ENCODE measurements at regions not wholly inside any gene's neighbourhood (a gene's known extent, or its start where the extent isn't known, plus 50 kb on each side); places are given as distances from the start of the nearest gene placed in this dataset.

DNA sequence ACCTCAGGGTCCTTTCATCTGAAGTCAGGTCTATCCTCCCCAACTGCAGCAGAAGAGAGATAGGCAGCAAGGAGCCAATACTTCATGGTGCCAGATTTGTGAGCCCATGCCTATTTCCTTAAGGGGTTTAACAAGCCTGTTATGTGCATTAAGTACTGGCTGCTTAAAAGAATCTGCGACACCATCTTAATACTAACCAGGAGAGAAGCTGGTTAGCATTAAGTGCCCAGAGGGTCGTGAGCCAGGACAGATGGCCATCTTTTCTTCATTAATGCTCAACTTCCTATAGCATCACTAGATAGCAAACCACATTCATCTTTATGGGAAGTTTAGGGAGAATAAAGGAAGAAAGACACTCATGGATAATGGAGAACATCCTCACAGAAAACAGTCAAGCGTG is 289.1 kb downstream of the ETAA1 start:
- no peak overlapping the region for H3K4me3 ChIP-seq

DNA sequence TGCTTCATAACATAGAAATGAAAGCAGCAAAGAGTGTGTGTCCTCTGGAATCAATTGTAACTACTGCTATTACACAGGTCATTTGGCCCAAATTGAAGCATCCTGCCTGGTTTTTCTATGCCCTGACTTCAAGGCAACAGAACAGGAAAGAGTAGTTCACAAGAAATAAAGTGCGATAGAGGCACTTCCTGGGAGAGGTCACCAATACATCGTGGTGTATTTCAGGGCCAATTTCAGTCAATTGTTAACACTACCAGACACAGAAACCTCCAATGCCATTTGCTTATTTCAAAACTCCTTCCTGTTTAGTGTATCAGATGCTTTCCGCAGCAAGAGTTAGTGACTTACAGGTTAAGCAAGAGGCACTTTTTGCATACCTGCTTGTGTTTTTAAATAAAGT is 292.1 kb downstream of the ETAA1 start:
- no peak for ATAC-seq

More for the DNA sequence above, 289.1 kb downstream of the ETAA1 start:
- Histone ChIP-seq H3K9me3 (no peaks in the 10 kb centered on the region), H3K36me3 (no peaks in the 10 kb centered on the region), H3K27me3 (peaks cover 0 to 4% (median 0%) of the 10 kb centered on the region in 7 donors), H3K27ac (no peak overlapping the region), H3K4me1 (no peaks in the 10 kb centered on the region)
- TF ChIP-seq, protein P1, sequence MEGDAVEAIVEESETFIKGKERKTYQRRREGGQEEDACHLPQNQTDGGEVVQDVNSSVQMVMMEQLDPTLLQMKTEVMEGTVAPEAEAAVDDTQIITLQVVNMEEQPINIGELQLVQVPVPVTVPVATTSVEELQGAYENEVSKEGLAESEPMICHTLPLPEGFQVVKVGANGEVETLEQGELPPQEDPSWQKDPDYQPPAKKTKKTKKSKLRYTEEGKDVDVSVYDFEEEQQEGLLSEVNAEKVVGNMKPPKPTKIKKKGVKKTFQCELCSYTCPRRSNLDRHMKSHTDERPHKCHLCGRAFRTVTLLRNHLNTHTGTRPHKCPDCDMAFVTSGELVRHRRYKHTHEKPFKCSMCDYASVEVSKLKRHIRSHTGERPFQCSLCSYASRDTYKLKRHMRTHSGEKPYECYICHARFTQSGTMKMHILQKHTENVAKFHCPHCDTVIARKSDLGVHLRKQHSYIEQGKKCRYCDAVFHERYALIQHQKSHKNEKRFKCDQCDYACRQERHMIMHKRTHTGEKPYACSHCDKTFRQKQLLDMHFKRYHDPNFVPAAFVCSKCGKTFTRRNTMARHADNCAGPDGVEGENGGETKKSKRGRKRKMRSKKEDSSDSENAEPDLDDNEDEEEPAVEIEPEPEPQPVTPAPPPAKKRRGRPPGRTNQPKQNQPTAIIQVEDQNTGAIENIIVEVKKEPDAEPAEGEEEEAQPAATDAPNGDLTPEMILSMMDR (IDR thresholded peaks at IDR 0.05) = no peak
- intact Hi-C loops (cut with DNase I) = no loop called here
- ATAC-seq (no peak), DNase-seq (no peak)
- 83 to 86% methylated on average over 3 of the region's 3 CpGs for WGBS, 2 donors

DNA sequence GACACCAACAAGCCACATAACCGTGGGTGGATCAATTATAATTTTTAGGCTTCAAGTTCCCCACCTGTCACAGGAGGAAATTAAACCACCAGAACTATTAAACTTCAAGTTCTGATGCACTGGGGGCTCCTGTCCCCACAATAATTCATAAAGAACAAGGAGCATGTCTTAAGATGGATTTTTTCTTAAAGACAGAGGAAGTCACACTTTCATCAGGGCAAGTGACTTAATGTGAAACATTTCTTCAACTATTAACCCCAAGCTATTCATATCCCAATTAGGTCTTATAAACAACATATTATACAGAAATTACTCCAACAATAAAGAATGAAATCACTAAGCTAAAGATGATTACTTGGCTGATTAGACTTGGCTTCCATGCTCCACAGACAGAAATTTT is 292.5 kb downstream of the ETAA1 start:
- 72 to 77% methylated on average over 1 of the region's 1 CpG for WGBS, 2 donors
- DNase-seq (no peak), ATAC-seq (no peak)
- no peak overlapping the region for H3K4me3 ChIP-seq
- intact Hi-C loops (cut with DNase I) = no loop called here
- H3K36me3 ChIP-seq = no peaks in the 10 kb centered on the region
- H3K27ac ChIP-seq = no peak overlapping the region
- TF ChIP-seq, protein P1 (IDR thresholded peaks at IDR 0.05) = no peak
- no peaks in the 10 kb centered on the region for H3K9me3 ChIP-seq
- peaks cover 0 to 4% (median 0%) of the 10 kb centered on the region in 7 donors for H3K27me3 ChIP-seq
- no peaks in the 10 kb centered on the region for H3K4me1 ChIP-seq

More for the DNA sequence above, 292.1 kb downstream of the ETAA1 start:
- 56 to 77% methylated on average over 3 of the region's 3 CpGs for WGBS, 2 donors
- Histone ChIP-seq H3K9me3 (no peaks in the 10 kb centered on the region), H3K27me3 (peaks cover 0 to 4% (median 0%) of the 10 kb centered on the region in 7 donors), H3K4me3 (no peak overlapping the region), H3K36me3 (no peaks in the 10 kb centered on the region), H3K27ac (no peak overlapping the region), H3K4me1 (no peaks in the 10 kb centered on the region)
- no peak for DNase-seq
- TF ChIP-seq, protein P1 (IDR thresholded peaks at IDR 0.05) = no peak
- intact Hi-C loops (cut with DNase I) = no loop called here

DNA sequence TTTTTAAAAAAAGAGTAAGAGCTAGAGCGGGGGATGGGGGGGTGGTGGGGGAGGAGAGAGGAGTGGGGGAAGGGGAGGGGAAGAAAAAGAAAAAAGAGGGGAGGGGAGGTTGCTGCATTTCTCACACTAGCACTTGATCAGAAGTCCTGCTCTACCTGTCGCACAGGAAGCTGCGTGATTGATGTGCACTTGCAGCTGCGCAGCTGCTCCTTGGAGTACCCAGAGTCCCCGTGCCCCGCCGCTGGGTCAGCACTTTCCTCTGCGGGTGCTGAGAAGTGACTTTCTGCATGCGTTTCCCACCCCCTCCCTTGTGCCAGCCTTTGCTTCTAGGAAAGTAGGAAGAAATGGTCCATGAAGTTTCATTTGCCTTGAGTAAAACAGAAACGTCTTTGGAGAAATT is 297.3 kb downstream of the ETAA1 start:
- Histone ChIP-seq H3K36me3 (no peaks in the 10 kb centered on the region), H3K27me3 (peaks cover 0 to 4% (median 0%) of the 10 kb centered on the region in 7 donors), H3K27ac (no peak overlapping the region), H3K9me3 (no peaks in the 10 kb centered on the region), H3K4me1 (no peaks in the 10 kb centered on the region), H3K4me3 (no peak overlapping the region)
- TF ChIP-seq, protein P1 (IDR thresholded peaks at IDR 0.05) = no peak
- ATAC-seq (no peak), DNase-seq (no peak)
- intact Hi-C loops (cut with DNase I) = no loop called here
- 69% methylated on average over 10 of the region's 10 CpGs for WGBS, 2 donors

All from heart right ventricle (tissue), 16 donors.